Adipocyte (in vitro differentiated cells): ENCODE measurements at regions not wholly inside any gene's neighbourhood (a gene's known extent, or its start where the extent isn't known, plus 50 kb on each side); places are given as distances from the start of the nearest gene placed in this dataset.
"Not testable (repeated sequence)": the region's sequence is repeated elsewhere in the genome, so short reads cannot be mapped to it uniquely, and the experiment has no call there.

Experiments used
- DNase-seq: peaks from one replicate; pipeline ENCODE4 v3.0.0-alpha.2; 2015; ENCODE audit warnings: low read depth
- H3K27me3 ChIP-seq: replicated peaks from 2 replicates; pipeline ENCODE4 v1.7.0; 2013; ENCODE audit warnings: mild to moderate bottlenecking, low read length, moderate library complexity; ENCODE audit not compliant: control insufficient read depth, insufficient read depth
- H3K36me3 ChIP-seq: 2 replicates; pipeline ENCODE4 v1.7.0; 2013; ENCODE audit warnings: low read length, mild to moderate bottlenecking, moderate library complexity; ENCODE audit not compliant: control insufficient read depth, insufficient read depth, severe bottlenecking
- H3K4me1 ChIP-seq: 2 replicates; pipeline ENCODE4 v1.7.0; 2013; ENCODE audit warnings: mild to moderate bottlenecking, low read length, moderate library complexity; ENCODE audit not compliant: control insufficient read depth, insufficient read depth
- H3K4me3 ChIP-seq: 2 replicates; pipeline ENCODE4 v1.7.0; 2013; ENCODE audit warnings: mild to moderate bottlenecking, low read length, moderate library complexity
- H3K9ac ChIP-seq: 2 replicates; pipeline ENCODE4 v1.7.0; 2013; ENCODE audit warnings: mild to moderate bottlenecking, low read length, moderate library complexity
- H3K9me3 ChIP-seq: 2 replicates; pipeline ENCODE4 v1.7.0; 2013; ENCODE audit warnings: mild to moderate bottlenecking, low read length, moderate library complexity; ENCODE audit not compliant: control insufficient read depth

DNA sequence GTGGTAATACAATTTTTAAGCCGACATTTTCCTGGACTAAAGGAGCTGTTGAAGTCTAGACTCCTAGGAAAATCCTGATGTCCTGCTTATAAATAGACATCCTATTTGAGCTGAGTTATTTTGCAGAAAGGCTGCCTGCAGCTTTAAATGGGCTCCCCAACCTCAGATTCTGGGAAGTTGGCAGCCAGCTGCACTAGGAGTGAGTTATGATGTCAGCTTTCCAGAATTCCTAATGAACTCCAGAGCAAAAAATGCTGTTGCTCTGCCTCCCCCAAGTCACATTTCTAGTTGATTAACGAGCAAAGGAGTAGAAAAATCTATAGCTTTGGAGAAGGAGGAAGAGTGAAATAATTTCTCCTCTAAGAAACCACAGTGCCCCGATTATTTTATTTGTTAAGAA, 346.3 kb upstream of the SULF2 start:
- peaks cover 30% of the 10 kb centered on the region for H3K4me1 ChIP-seq
- H3K4me3 ChIP-seq = no peak overlapping the region
- H3K9ac ChIP-seq = no peak overlapping the region
- peak; percentile 3 for DNase-seq
- peaks cover 13% of the 10 kb centered on the region for H3K9me3 ChIP-seq
- no peaks in the 10 kb centered on the region for H3K36me3 ChIP-seq
- peaks cover 3% of the 10 kb centered on the region for H3K27me3 ChIP-seq

DNA sequence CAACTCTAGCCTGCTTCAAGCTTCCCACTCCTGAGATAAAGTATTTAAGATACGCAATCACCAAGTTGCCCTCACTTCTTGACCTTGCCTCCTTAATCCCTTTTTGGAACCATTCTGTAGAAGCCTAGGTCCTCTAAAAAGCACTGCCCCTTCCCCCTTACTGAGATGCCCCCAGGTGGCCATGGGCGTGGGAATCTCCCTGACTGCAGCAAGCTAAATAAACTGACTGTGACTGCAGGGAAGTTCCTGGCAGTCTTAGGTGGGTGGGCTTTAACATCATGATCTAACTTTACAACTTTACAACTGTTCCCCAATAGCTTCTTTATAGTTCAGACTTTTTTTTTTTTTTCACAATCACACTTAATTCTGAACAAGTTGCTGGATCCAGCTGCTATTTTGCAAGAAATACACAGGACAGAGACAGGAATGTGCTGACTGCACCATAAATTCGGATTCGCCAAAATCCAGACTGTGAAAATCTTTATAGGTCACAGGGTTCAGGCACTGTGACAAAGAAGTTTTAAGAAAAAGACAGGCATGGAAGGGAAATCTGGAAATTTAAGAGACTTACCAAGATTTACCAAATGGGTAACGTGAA, 344.2 kb upstream of the SULF2 start:
- Histone ChIP-seq H3K4me1 (peaks cover 30% of the 10 kb centered on the region), H3K36me3 (no peaks in the 10 kb centered on the region), H3K27me3 (peaks cover 20% of the 10 kb centered on the region), H3K9me3 (peaks cover 13% of the 10 kb centered on the region), H3K4me3 (peak overlapping the region; percentile 11), H3K9ac (peak overlapping the region; percentile 20)
- DNase-seq = no peak

DNA sequence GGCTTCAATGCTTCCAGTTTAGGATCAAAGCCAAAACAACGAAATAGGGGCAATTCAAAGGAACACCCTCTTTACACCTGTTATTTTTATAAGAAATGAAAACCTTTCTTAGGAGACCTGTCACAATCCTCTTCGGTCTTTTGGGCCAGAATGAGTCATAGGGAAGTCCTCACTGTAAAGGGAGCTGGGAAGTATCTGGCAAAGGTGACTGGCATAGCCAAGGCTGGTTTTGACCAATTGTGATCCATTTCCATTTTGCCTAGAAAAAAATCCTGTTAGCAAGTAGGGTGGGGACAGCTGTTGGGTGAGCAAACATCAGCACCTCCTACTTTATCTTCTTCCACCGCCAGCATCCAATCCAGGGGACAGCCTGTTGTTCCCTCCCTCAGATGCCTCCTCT, 343.2 kb upstream of the SULF2 start:
- Histone ChIP-seq H3K9me3 (peaks cover 12% of the 10 kb centered on the region), H3K4me1 (peaks cover 30% of the 10 kb centered on the region)
- DNase-seq = no peak

DNA sequence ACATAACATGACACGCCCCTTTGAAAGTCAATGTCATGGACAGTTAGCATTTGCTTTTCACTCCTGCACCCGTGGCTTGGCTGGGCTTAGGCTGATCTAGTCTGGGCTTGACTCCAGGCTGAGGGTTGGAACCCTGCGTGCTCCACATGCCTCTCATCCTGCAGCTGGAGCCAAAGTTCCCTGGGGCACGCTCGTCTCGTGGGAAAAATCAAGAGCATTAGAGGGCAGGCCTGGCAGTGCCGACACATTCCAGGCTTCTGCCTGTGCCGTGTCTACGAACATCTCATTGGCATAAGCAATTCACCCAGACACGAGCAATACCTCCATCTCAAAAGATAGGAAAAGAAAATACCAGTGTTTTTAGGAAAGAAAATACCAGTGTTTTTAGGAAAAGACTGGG, 342.7 kb upstream of the SULF2 start:
- H3K36me3 ChIP-seq, H3K9me3 ChIP-seq, H3K9ac ChIP-seq, DNase-seq, H3K4me3 ChIP-seq: not testable (repeated sequence)
- H3K27me3 ChIP-seq = peaks cover 35% of the 10 kb centered on the region
- peaks cover 30% of the 10 kb centered on the region for H3K4me1 ChIP-seq

More for the DNA sequence above, 343.2 kb upstream of the SULF2 start:
- Histone ChIP-seq H3K4me3 (no peak overlapping the region), H3K27me3 (peaks cover 30% of the 10 kb centered on the region), H3K9ac (no peak overlapping the region), H3K36me3 (no peaks in the 10 kb centered on the region)

DNA sequence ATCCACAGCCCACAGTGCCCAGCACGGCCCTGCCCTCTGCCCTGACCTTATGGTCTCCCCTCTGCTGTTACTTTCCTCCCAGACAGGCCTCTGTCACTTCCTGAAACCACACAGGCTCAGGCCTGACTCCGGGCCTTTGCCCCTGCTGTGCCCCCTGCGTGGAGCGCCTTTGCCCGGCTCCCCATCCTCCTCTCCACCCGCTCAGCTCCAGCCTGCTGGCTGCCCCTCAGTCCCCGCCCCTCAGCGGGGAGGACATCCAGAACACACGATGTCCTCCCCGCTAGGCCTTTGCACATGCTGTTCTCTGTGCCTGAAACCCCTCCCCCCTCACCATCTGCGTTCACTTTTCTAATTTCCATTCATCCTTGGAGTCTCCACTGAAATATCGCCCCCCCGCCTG, 341.9 kb upstream of the SULF2 start:
- H3K4me3 ChIP-seq, H3K36me3 ChIP-seq, DNase-seq, H3K9me3 ChIP-seq, H3K9ac ChIP-seq: not testable (repeated sequence)
- peaks cover 30% of the 10 kb centered on the region for H3K4me1 ChIP-seq
- peaks cover 35% of the 10 kb centered on the region for H3K27me3 ChIP-seq

DNA sequence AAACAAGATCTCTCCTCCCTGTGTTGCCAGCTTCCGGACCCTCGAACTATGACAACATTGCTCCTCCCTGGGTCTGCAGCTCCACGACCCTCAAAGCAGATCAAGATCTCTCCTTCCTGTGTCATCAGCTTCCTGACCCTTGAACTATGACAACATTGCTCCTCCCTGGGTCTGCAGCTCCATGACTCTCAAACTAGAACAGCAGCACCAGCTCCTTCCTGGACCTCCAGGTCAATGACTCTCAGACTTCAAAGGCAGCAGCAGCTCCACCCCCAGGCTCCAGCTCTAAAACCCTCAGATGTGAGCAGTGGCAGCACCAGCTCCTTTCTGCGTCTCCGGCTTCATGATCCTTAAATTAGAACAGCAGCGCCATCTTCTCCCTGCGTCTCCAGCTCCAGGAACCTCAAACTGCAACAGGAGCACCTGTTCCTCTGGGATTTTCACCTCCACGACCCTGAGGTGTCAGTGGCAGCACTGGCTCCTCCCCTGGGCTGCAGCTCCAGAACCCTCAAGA, 341.0 kb upstream of the SULF2 start:
- Histone ChIP-seq H3K27me3 (peaks cover 39% of the 10 kb centered on the region), H3K9me3 (no peaks in the 10 kb centered on the region), H3K36me3 (no peaks in the 10 kb centered on the region), H3K4me1 (peaks cover 26% of the 10 kb centered on the region), H3K9ac (no peak overlapping the region), H3K4me3 (no peak overlapping the region)
- DNase-seq = no peak

DNA sequence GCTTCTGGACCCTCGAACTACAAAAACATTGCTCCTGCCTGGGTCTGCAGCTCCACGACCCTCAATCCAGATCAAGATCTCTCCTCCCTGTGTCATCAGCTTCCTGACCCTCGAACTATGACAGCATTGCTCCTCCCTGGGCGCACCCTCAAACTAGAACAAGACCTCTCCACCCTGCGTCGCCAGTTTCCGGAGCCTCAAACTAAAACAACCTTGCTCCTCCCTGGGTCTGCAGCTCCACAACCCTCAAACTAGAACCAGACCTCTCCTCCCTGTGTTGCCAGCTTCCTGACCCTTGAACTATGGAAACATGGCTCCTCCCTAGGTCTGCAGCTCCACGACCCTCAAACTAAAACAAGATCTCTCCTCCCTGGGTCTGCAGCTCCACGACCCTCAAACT, 339.7 kb upstream of the SULF2 start:
- H3K9ac ChIP-seq = no peak overlapping the region
- H3K27me3 ChIP-seq = peaks cover 46% of the 10 kb centered on the region
- no peaks in the 10 kb centered on the region for H3K36me3 ChIP-seq
- no peaks in the 10 kb centered on the region for H3K9me3 ChIP-seq
- H3K4me3 ChIP-seq = no peak overlapping the region
- H3K4me1 ChIP-seq = peaks cover 20% of the 10 kb centered on the region
- no peak for DNase-seq

DNA sequence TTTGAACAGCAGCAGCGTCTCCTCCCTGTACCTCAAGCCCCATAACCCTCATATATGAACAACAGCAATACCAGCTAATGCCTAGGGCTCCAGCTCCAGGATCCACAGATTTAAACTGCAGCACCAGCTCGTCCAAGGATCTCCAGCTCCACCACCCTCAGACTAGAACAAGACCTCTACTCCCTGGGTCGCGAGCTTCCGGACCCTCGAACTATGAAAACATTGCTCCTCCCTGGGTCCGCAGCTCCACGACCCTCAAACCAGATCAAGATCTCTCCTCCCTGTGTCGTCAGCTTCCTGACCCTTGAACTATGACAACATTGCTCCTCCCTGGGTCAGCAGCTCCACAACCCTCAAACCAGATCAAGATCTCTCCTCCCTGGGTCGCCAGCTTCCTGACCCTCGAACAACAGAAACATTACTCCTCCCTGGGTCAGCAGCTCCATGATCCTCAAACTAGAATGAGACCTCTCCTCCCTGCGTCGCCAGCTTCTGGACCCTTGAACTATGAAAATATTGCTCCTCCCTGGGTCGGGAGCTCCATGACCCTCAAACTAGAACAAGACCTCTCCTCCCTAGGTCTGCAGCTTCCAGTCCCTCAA, 339.0 kb upstream of the SULF2 start:
- peaks cover 13% of the 10 kb centered on the region for H3K4me1 ChIP-seq
- peaks cover 46% of the 10 kb centered on the region for H3K27me3 ChIP-seq
- H3K36me3 ChIP-seq = no peaks in the 10 kb centered on the region
- DNase-seq = no peak
- H3K9me3 ChIP-seq = no peaks in the 10 kb centered on the region
- H3K9ac ChIP-seq = no peak overlapping the region
- no peak overlapping the region for H3K4me3 ChIP-seq

DNA sequence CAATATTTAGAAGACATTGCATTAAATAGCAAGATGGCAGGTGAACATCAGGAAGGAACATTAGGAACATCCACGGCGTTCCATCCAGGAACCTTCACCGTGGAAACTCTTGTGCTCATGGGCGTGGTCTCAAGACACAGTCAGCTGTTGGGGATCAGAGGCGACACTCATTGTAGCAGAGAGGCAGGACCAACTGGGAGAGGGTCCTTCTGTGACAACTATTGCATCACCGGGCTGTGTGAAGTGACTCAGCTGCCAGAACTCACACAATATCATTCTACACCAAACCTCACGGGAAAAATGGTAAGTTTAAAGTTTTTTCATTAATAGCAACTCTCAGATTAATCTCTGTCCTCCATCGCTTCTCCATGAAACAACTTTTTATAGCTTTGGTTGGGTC, 334.8 kb upstream of the SULF2 start:
- no peak overlapping the region for H3K9ac ChIP-seq
- no peak for DNase-seq
- no peaks in the 10 kb centered on the region for H3K9me3 ChIP-seq
- no peaks in the 10 kb centered on the region for H3K4me1 ChIP-seq
- no peaks in the 10 kb centered on the region for H3K36me3 ChIP-seq
- peaks cover 41% of the 10 kb centered on the region for H3K27me3 ChIP-seq
- H3K4me3 ChIP-seq = no peak overlapping the region

DNA sequence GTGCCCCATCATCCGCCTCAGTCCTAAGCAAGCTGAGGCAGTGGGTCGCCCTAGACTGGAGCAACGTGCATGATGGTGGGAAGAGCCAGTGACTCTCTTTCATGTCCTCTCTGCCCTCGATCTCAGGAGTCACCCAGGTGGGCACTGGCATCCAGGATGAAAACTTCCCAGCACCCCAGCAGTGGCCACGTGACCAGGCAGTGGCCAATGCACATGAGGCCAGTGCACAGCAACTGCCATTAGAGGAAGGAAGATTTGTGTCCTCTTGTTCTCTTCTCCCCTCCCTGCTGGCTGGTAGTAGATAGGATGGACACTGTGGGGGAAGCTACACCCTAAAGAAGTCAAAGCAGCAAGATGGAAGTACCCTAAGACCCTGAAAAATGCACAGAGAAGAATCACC, 334.1 kb upstream of the SULF2 start:
- not testable (repeated sequence) for H3K4me1 ChIP-seq, H3K9ac ChIP-seq, H3K9me3 ChIP-seq, H3K36me3 ChIP-seq, H3K4me3 ChIP-seq, DNase-seq
- H3K27me3 ChIP-seq = peaks cover 35% of the 10 kb centered on the region

DNA sequence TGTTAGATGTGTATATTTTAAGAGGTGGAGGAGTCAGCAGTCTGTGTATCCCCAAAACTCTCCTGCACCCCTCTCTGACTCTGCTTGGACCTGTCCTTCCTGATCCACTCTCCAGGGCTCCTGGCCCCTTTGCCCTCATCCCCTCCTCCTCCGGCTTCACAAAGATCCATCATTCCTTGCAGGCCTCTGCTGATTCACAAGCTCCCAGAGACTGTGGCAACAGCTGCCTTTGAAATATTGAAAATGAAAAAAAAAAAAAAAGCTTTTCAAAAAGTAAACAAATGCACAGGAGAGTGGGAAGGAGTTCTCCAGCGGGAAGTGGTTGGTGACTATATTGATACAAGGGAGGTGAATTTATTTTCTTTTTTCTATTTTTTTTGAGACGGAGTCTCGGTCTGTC, 330.2 kb upstream of the SULF2 start:
- Histone ChIP-seq H3K36me3 (no peaks in the 10 kb centered on the region), H3K4me3 (no peak overlapping the region), H3K9ac (no peak overlapping the region), H3K9me3 (no peaks in the 10 kb centered on the region), H3K27me3 (peaks cover 34% of the 10 kb centered on the region), H3K4me1 (no peaks in the 10 kb centered on the region)
- no peak for DNase-seq

DNA sequence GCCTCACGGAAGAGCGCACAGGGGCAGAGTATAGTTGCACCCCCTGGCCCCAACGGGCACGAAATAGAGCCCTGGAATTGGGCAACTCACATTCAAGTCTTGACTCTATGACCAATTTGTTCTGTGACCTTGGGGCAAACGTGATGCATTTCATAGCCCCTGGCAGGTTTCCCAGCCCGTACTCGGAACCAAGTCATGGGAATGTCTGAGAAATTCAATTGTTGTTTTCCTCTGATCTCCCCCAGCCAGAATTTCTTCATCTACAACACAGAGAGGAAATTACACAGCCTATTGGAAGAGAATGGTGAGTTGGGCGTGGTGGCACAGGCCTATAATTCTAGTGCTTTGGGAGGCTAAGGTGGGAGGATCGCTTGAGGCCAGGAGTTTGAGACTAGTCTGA, 322.3 kb upstream of the SULF2 start:
- DNase-seq = no peak
- peaks cover 13% of the 10 kb centered on the region for H3K4me1 ChIP-seq
- peaks cover 24% of the 10 kb centered on the region for H3K9me3 ChIP-seq
- no peaks in the 10 kb centered on the region for H3K36me3 ChIP-seq
- H3K9ac ChIP-seq = no peak overlapping the region
- H3K4me3 ChIP-seq = no peak overlapping the region
- H3K27me3 ChIP-seq = peaks cover 35% of the 10 kb centered on the region
